Keratinocyte (primary cell): ENCODE measurements at regions not wholly inside any gene's neighbourhood (a gene's known extent, or its start where the extent isn't known, plus 50 kb on each side); places are given as distances from the start of the nearest gene placed in this dataset.

Experiments
- DNase-seq: peaks from one replicate; pipeline ENCODE4 v3.0.0-alpha.2; 2011; ENCODE audit warnings: low read depth, missing footprints, low spot score
- FAIRE-seq: peaks from 2 replicates; lab custom pipeline; 2011; peaks lifted over from hg19 to GRCh38; lab: Jason Lieb, UNC
- H2AFZ ChIP-seq: 2 replicates; pipeline ENCODE4 v1.6.0; 2012; ENCODE audit warnings: low read length, control low read depth, inconsistent platforms; ENCODE audit not compliant: control insufficient read depth
- H3K27ac ChIP-seq: 2 replicates; pipeline ENCODE4 v1.5.1; 2011; ENCODE audit warnings: low read length; ENCODE audit not compliant: control insufficient read depth, insufficient read depth
- H3K27me3 ChIP-seq: 3 replicates; pipeline ENCODE4 v1.6.0; 2011; ENCODE audit warnings: low read length; ENCODE audit not compliant: control insufficient read depth, insufficient read depth; ENCODE audit errors: extremely low read depth
- H3K36me3 ChIP-seq, 2 experiments: 2 replicates in 1 of 2; 3 replicates in 1 of 2; pipeline ENCODE4 v1.5.1; 2011; ENCODE audit warnings: low read length in 2 of 2, mild to moderate bottlenecking in 1 of 2; ENCODE audit not compliant: control insufficient read depth in 2 of 2, insufficient read depth in 2 of 2; ENCODE audit errors: extremely low read depth in 1 of 2
- H3K4me1 ChIP-seq: 3 replicates; pipeline ENCODE4 v1.5.1; 2011; ENCODE audit warnings: low read length; ENCODE audit not compliant: control insufficient read depth, insufficient read depth; ENCODE audit errors: extremely low read depth
- H3K4me2 ChIP-seq: 3 replicates; pipeline ENCODE4 v1.6.0; 2011; ENCODE audit warnings: low read depth, low read length; ENCODE audit not compliant: control insufficient read depth, insufficient read depth; ENCODE audit errors: extremely low read depth
- H3K4me3 ChIP-seq, 3 experiments: fragments of 200-600 bp in 1 of 3; sonication (generic) in 1 of 3; 2 replicates in 2 of 3; 3 replicates in 1 of 3; pipeline ENCODE4 v1.5.1; 2011 to 2016; ENCODE audit warnings: low read length in 3 of 3, mild to moderate bottlenecking in 3 of 3, control low read depth in 2 of 3, inconsistent platforms in 1 of 3, low read depth in 1 of 3, mixed read lengths in 1 of 3, mixed run types in 1 of 3, moderate library complexity in 1 of 3; ENCODE audit not compliant: control insufficient read depth in 2 of 3, insufficient read depth in 2 of 3; ENCODE audit errors: extremely low read depth in 1 of 3
- H3K79me2 ChIP-seq: 2 replicates; pipeline ENCODE4 v1.6.0; 2012; ENCODE audit warnings: low read length; ENCODE audit not compliant: control insufficient read depth, insufficient read depth
- H3K9ac ChIP-seq: 3 replicates; pipeline ENCODE4 v1.6.0; 2011; ENCODE audit warnings: low read length; ENCODE audit not compliant: control insufficient read depth, insufficient read depth; ENCODE audit errors: extremely low read depth
- H3K9me1 ChIP-seq: 3 replicates; pipeline ENCODE4 v1.6.0; 2011; ENCODE audit warnings: low read length; ENCODE audit not compliant: control insufficient read depth, insufficient read depth; ENCODE audit errors: extremely low read depth
- H3K9me3 ChIP-seq: 2 replicates; pipeline ENCODE4 v1.5.1; 2012; ENCODE audit warnings: low read depth, low read length; ENCODE audit not compliant: control insufficient read depth
- H4K20me1 ChIP-seq: 3 replicates; pipeline ENCODE4 v1.6.0; 2011; ENCODE audit warnings: low read length; ENCODE audit not compliant: control insufficient read depth, insufficient read depth; ENCODE audit errors: extremely low read depth
- EZH2 ChIP-seq: IDR thresholded peaks from one replicate; pipeline ENCODE4 v1.6.1; 2012; ENCODE audit warnings: inconsistent platforms, mild to moderate bottlenecking, low read length, moderate library complexity
- dilution Hi-C: fragments of 300-500 bp; cut with MboI; formaldehyde crosslinking; loops from one replicate; pipeline ENCODE4 v1.7.0; 2020; ENCODE audit warnings: low sequenced_read_pairs; ENCODE audit not compliant: extremely low pct_ligation_motif_present
- TF ChIP-seq, protein P1 (sequence below), 3 experiments: IDR thresholded peaks in 1 of 3; conservative IDR thresholded peaks in 1 of 3; optimal IDR thresholded peaks in 1 of 3; 2 replicates in 2 of 3; 3 replicates in 1 of 3; pipeline versions ENCODE3 to v1.5.1; 2011; ENCODE audit warnings: low read length in 3 of 3, mild to moderate bottlenecking in 3 of 3, moderate library complexity in 2 of 3, control low read depth in 1 of 3, inconsistent platforms in 1 of 3; ENCODE audit not compliant: insufficient read depth in 2 of 3; ENCODE audit errors: extremely low read depth in 1 of 3

DNA sequence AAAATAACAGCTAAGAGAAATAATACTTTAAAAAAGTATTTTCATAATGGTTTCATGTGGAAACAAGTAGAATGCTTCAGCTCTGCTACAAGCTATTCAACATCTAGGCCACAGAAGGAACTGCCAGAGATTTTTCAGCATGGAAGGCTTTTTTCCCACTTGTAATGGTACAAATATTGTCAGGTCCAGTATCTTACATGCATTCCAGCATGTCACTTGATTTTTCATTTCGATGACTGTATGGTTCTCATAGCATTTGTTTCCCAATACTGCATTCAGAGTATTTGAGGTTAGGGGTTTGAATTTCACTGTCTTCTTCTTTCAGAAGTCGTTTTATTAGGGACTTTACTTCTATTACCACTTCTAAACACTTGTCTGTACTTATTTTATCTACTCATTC is 1701.5 kb upstream of the FLRT2 start:
- TF ChIP-seq EZH2 = no peak
- TF ChIP-seq, protein P1, sequence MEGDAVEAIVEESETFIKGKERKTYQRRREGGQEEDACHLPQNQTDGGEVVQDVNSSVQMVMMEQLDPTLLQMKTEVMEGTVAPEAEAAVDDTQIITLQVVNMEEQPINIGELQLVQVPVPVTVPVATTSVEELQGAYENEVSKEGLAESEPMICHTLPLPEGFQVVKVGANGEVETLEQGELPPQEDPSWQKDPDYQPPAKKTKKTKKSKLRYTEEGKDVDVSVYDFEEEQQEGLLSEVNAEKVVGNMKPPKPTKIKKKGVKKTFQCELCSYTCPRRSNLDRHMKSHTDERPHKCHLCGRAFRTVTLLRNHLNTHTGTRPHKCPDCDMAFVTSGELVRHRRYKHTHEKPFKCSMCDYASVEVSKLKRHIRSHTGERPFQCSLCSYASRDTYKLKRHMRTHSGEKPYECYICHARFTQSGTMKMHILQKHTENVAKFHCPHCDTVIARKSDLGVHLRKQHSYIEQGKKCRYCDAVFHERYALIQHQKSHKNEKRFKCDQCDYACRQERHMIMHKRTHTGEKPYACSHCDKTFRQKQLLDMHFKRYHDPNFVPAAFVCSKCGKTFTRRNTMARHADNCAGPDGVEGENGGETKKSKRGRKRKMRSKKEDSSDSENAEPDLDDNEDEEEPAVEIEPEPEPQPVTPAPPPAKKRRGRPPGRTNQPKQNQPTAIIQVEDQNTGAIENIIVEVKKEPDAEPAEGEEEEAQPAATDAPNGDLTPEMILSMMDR (optimal IDR thresholded peaks at IDR 0.05 in 1 of 3, IDR thresholded peaks at IDR 0.05 in 1 of 3, conservative IDR thresholded peaks at IDR 0.05 in 1 of 3; ENCODE audit: extremely low read depth in 1 of 3, insufficient read depth in 2 of 3, low read length in 3 of 3) = no peak
- Histone ChIP-seq H3K79me2 (no peaks in the 10 kb centered on the region), H3K4me1 (no peaks in the 10 kb centered on the region), H3K9ac (no peak overlapping the region), H3K36me3 (no peaks in the 10 kb centered on the region), H3K4me2 (no peak overlapping the region), H3K27me3 (no peaks in the 10 kb centered on the region), H4K20me1 (no peaks in the 10 kb centered on the region), H3K9me3 (no peaks in the 10 kb centered on the region), H3K27ac (no peak overlapping the region), H3K4me3 (no peak overlapping the region), H3K9me1 (no peaks in the 10 kb centered on the region), H2AFZ (no peak overlapping the region)
- DNase-seq (no peak), FAIRE-seq (no peak)
- dilution Hi-C loops = no loop called here

DNA sequence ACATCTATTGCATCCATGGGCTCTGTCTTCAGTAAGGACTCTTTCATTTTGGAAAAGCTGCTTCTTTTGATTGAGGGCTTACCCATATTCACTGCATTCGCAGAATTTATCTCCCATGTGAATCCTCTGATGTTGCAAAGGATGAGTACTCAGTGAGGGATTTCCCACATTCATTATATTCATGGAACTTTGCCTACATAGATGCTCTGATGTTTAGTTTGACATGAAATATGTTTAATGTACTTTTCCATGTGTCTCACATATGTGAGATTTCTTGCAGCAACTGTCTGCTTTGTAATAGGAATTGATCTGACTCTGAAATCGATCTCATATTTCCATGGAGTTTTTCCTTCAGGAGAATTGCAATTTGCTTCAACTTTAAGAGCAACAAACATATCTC is 1699.6 kb upstream of the FLRT2 start:
- Histone ChIP-seq H3K9me3 (no peaks in the 10 kb centered on the region), H4K20me1 (no peaks in the 10 kb centered on the region), H3K79me2 (no peaks in the 10 kb centered on the region), H3K36me3 (no peaks in the 10 kb centered on the region), H2AFZ (no peak overlapping the region), H3K9ac (no peak overlapping the region), H3K27me3 (no peaks in the 10 kb centered on the region), H3K4me1 (no peaks in the 10 kb centered on the region), H3K9me1 (no peaks in the 10 kb centered on the region), H3K27ac (no peak overlapping the region), H3K4me2 (no peak overlapping the region), H3K4me3 (no peak overlapping the region)
- DNase-seq (no peak), FAIRE-seq (no peak)
- TF ChIP-seq, protein P1 (optimal IDR thresholded peaks at IDR 0.05 in 1 of 3, IDR thresholded peaks at IDR 0.05 in 1 of 3, conservative IDR thresholded peaks at IDR 0.05 in 1 of 3; ENCODE audit: extremely low read depth in 1 of 3, insufficient read depth in 2 of 3, low read length in 3 of 3) = no peak
- TF ChIP-seq EZH2 = no peak
- dilution Hi-C loops = no loop called here
